GM19238 (cell line): ENCODE measurements at regions not wholly inside any gene's neighbourhood (a gene's known extent, or its start where the extent isn't known, plus 50 kb on each side); places are given as distances from the start of the nearest gene placed in this dataset.

Experiments
- DNase-seq: peaks from one replicate; pipeline ENCODE4 v3.0.0; 2011; ENCODE audit warnings: low spot score; ENCODE audit not compliant: insufficient read length

- DNase-seq: no peak
These were observed 324.7 kb downstream of the ETS1 start for GRCh38 chr11:128262463-128263345.

GRCh38 chr11:128261011-128261421, 326.3 kb downstream of the ETS1 start:
- no peak for DNase-seq

- DNase-seq: no peak
These were observed 327.0 kb downstream of the ETS1 start for GRCh38 chr11:128260398-128260797.

GRCh38 chr11:128259816-128260215, 327.5 kb downstream of the ETS1 start:
- DNase-seq: no peak

GRCh38 chr11:128254941-128255340, 332.4 kb downstream of the ETS1 start:
- DNase-seq: no peak

- DNase-seq: no peak
These were observed 336.2 kb downstream of the ETS1 start for GRCh38 chr11:128251140-128251539.

GRCh38 chr11:128250482-128250881, 336.9 kb downstream of the ETS1 start:
- no peak for DNase-seq

- no peak for DNase-seq
These were observed 340.4 kb downstream of the ETS1 start for GRCh38 chr11:128246810-128247594.

GRCh38 chr11:128246364-128246801, 341.0 kb downstream of the ETS1 start:
- no peak for DNase-seq

- no peak for DNase-seq
These were observed 342.5 kb downstream of the ETS1 start for GRCh38 chr11:128244871-128245270.

GRCh38 chr11:128242451-128242850, 344.9 kb downstream of the ETS1 start:
- DNase-seq: no peak

GRCh38 chr11:128240546-128240945, 346.8 kb downstream of the ETS1 start:
- no peak for DNase-seq

- DNase-seq: no peak
These were observed 348.1 kb downstream of the ETS1 start for GRCh38 chr11:128239306-128239705.

GRCh38 chr11:128238521-128239265, 348.7 kb downstream of the ETS1 start:
- DNase-seq: no peak

GRCh38 chr11:128236506-128237498, 350.6 kb downstream of the ETS1 start:
- DNase-seq: no peak

- DNase-seq: no peak
These were observed 351.4 kb downstream of the ETS1 start for GRCh38 chr11:128235958-128236357.

GRCh38 chr11:128235426-128235825, 351.9 kb downstream of the ETS1 start:
- DNase-seq: no peak

GRCh38 chr11:128234143-128234542, 353.2 kb downstream of the ETS1 start:
- DNase-seq: no peak

- no peak for DNase-seq
These were observed 354.8 kb downstream of the ETS1 start for GRCh38 chr11:128232588-128232987.

- DNase-seq: no peak
These were observed 355.4 kb downstream of the ETS1 start for GRCh38 chr11:128231845-128232410.
